ENCODE measurements at regions not wholly inside any gene's neighbourhood (a gene's known extent, or its start where the extent isn't known, plus 50 kb on each side); places are given as distances from the start of the nearest gene placed in this dataset.

DNA sequence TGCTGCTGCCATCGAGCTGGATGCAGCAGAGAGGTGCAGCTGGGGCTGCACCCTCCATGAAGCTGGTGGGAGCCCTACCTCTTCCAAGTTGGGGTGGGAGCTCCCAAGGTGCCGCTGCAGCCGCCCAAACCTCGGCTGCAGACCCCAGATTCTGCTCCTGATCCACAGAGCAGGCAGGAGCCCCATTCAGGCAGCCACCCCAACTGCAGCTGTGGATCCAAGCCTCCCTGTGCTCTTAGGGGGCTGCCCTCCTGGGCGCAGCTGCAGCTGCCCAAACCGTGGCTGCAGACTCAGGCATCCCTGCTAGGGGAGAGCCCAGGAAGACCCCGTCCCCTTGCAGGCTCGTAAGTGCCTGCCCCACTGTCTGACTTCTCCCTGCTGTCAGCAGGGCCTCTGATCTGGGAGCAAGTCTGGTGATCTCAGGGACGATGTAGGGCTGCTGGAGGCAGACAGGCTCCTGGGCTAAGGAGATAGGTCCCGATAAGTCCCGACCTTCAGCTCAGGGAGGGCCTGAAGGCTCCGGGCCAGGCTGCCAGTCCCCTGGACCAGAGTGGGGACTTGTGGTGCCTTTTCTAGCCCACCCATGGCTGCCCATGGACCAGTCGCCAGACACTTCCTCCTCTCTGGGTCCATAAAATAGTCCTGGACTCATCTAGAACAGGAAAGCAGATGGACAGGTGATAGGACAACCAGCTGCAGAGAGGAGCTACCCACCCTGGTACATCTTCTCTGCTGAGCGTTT lies 767.1 kb upstream of the CDH7 start:
- Histone ChIP-seq H3K9me3 (ENCODE audit: control insufficient read depth, insufficient read depth, low read length) (peaks cover 12% of the 10 kb centered on the region), H3K4me1 (ENCODE audit: control insufficient read depth, insufficient read depth, low read length) (no peaks in the 10 kb centered on the region), H3K4me3 (ENCODE audit: low read length) (no peak overlapping the region), H3K27ac (ENCODE audit: low read length) (no peak overlapping the region), H3K36me3 (ENCODE audit: control insufficient read depth, insufficient read depth, low read length) (no peaks in the 10 kb centered on the region), H3K27me3 (ENCODE audit: control insufficient read depth, insufficient read depth, low read length) (no peaks in the 10 kb centered on the region)
- intact Hi-C loops (cut with micrococcal nuclease) = no loop called here
- Mint-ChIP-seq H3K4me1 (no peaks in the 10 kb centered on the region), H3K36me3 (no peaks in the 10 kb centered on the region), H3K27me3 (ENCODE audit: low read depth in 2 of 2) (no peaks in the 10 kb centered on the region), H3K4me3 (no peak overlapping the region), H3K9me3 (peaks cover 6 to 12% of the 10 kb centered on the region in 2 donors), H3K27ac (no peak overlapping the region)
- WGBS (ENCODE audit: insufficient coverage) = 86% methylated on average over 14 of the region's 14 CpGs
- TF ChIP-seq, protein P1, sequence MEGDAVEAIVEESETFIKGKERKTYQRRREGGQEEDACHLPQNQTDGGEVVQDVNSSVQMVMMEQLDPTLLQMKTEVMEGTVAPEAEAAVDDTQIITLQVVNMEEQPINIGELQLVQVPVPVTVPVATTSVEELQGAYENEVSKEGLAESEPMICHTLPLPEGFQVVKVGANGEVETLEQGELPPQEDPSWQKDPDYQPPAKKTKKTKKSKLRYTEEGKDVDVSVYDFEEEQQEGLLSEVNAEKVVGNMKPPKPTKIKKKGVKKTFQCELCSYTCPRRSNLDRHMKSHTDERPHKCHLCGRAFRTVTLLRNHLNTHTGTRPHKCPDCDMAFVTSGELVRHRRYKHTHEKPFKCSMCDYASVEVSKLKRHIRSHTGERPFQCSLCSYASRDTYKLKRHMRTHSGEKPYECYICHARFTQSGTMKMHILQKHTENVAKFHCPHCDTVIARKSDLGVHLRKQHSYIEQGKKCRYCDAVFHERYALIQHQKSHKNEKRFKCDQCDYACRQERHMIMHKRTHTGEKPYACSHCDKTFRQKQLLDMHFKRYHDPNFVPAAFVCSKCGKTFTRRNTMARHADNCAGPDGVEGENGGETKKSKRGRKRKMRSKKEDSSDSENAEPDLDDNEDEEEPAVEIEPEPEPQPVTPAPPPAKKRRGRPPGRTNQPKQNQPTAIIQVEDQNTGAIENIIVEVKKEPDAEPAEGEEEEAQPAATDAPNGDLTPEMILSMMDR (IDR thresholded peaks at IDR 0.05) = no peak
- DNase-seq = no peak
- no peak for ATAC-seq

DNA sequence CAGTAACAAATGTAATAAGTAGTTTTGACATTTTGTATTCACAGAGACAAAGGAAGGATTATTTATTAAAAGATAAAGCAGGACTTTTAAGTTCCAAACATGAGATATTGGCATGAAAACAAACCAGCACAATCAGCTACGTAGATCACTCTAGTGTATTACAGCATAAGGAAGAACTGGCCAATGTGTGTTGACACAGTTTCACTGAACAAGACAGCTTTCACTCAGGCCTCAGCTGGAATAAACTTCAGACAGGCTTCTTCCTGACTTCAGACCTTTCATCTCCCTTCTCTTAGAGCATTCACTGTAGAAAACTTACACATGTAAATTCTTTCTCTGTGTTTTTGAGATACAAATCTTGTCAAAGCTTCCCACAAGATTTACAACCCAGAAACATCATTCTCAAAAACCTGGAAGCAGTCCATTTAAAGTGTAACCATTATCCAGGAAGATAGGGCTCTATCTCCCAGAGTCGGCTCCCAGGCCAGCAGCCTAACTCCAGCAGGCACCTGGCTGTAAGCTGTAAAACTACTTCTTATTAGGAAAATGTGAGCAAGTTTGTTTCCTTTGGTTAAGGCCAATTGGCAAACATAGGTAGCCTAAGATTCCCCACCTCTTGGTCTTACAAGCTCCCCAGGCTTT lies 768.3 kb upstream of the CDH7 start:
- TF ChIP-seq, protein P1 (IDR thresholded peaks at IDR 0.05) = no peak
- H3K27ac ChIP-seq (ENCODE audit: low read length) = no peak overlapping the region
- H3K36me3 ChIP-seq (ENCODE audit: control insufficient read depth, insufficient read depth, low read length) = no peaks in the 10 kb centered on the region
- H3K9me3 Mint-ChIP-seq = peaks cover 6 to 9% of the 10 kb centered on the region in 2 donors
- no peak for ATAC-seq
- no peak overlapping the region for H3K4me3 ChIP-seq (ENCODE audit: low read length)
- no peak for DNase-seq
- 81% methylated on average over 2 of the region's 2 CpGs for WGBS (ENCODE audit: insufficient coverage)
- peaks cover 12% of the 10 kb centered on the region for H3K9me3 ChIP-seq (ENCODE audit: control insufficient read depth, insufficient read depth, low read length)
- H3K27me3 ChIP-seq (ENCODE audit: control insufficient read depth, insufficient read depth, low read length) = no peaks in the 10 kb centered on the region
- no peak overlapping the region for H3K27ac Mint-ChIP-seq
- H3K27me3 Mint-ChIP-seq (ENCODE audit: low read depth in 2 of 2) = no peaks in the 10 kb centered on the region
- no peaks in the 10 kb centered on the region for H3K36me3 Mint-ChIP-seq
- H3K4me1 ChIP-seq (ENCODE audit: control insufficient read depth, insufficient read depth, low read length) = no peaks in the 10 kb centered on the region
- intact Hi-C loops (cut with micrococcal nuclease) = no loop called here
- no peak overlapping the region for H3K4me3 Mint-ChIP-seq
- H3K4me1 Mint-ChIP-seq = no peaks in the 10 kb centered on the region

DNA sequence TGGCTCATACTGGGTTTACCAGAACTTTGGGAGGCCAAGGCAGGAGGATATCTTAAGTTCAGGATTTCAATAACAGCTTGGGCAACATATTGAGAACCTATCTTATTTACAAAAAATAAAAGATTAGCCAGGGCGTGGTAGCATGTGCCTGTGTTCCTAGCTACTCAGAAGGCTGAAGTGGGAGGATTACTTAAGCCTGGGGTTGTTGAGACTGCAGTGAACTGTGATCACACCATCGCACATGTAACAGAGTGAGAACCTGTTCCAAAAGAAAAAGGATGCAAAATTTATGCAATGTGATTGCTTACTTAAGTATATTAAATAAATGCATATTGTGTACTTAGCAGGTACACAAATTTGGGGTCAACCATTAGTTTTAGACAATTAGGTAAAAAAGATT lies 768.9 kb upstream of the CDH7 start:
- ATAC-seq (no peak), DNase-seq (no peak)
- Histone ChIP-seq H3K36me3 (ENCODE audit: control insufficient read depth, insufficient read depth, low read length) (no peaks in the 10 kb centered on the region), H3K27me3 (ENCODE audit: control insufficient read depth, insufficient read depth, low read length) (no peaks in the 10 kb centered on the region), H3K4me3 (ENCODE audit: low read length) (no peak overlapping the region), H3K27ac (ENCODE audit: low read length) (no peak overlapping the region), H3K9me3 (ENCODE audit: control insufficient read depth, insufficient read depth, low read length) (peaks cover 12% of the 10 kb centered on the region), H3K4me1 (ENCODE audit: control insufficient read depth, insufficient read depth, low read length) (no peaks in the 10 kb centered on the region)
- intact Hi-C loops (cut with micrococcal nuclease) = no loop called here
- Mint-ChIP-seq H3K4me1 (no peaks in the 10 kb centered on the region), H3K27me3 (ENCODE audit: low read depth in 2 of 2) (no peaks in the 10 kb centered on the region), H3K9me3 (peaks cover 5 to 6% of the 10 kb centered on the region in 2 donors), H3K36me3 (no peaks in the 10 kb centered on the region), H3K4me3 (no peak overlapping the region), H3K27ac (no peak overlapping the region)
- 75% methylated on average over 2 of the region's 2 CpGs for WGBS (ENCODE audit: insufficient coverage)
- TF ChIP-seq, protein P1 (IDR thresholded peaks at IDR 0.05) = no peak

Measured in natural killer cell (primary cell).